ENCODE measurements at regions not wholly inside any gene's neighbourhood (a gene's known extent, or its start where the extent isn't known, plus 50 kb on each side); places are given as distances from the start of the nearest gene placed in this dataset.

- TF ChIP-seq CTCF (conservative IDR thresholded peaks at IDR 0.05; ENCODE audit: low read depth, low read length): no peak
- no peak for DNase-seq (ENCODE audit: low read depth)
- no peak overlapping the region for H3K4me3 ChIP-seq (ENCODE audit: low read depth, low read length)
Measured at GRCh38 chr19:28285078-28285477, 927.9 kb downstream of the UQCRFS1 start.

GRCh38 chr19:28284389-28284788 lies 928.6 kb downstream of the UQCRFS1 start:
- TF ChIP-seq CTCF (conservative IDR thresholded peaks at IDR 0.05; ENCODE audit: low read depth, low read length): no peak
- DNase-seq (ENCODE audit: low read depth): no peak
- H3K4me3 ChIP-seq (ENCODE audit: low read depth, low read length): no peak overlapping the region

- TF ChIP-seq CTCF (conservative IDR thresholded peaks at IDR 0.05; ENCODE audit: low read depth, low read length): no peak
- no peak overlapping the region for H3K4me3 ChIP-seq (ENCODE audit: low read depth, low read length)
- DNase-seq (ENCODE audit: low read depth): no peak
Measured at GRCh38 chr19:28283592-28283991, 929.4 kb downstream of the UQCRFS1 start.

GRCh38 chr19:28281676-28282075 lies 931.3 kb downstream of the UQCRFS1 start:
- DNase-seq (ENCODE audit: low read depth): no peak
- TF ChIP-seq CTCF (conservative IDR thresholded peaks at IDR 0.05; ENCODE audit: low read depth, low read length): no peak
- no peak overlapping the region for H3K4me3 ChIP-seq (ENCODE audit: low read depth, low read length)

GRCh38 chr19:28264556-28264955 lies 948.4 kb downstream of the UQCRFS1 start:
- H3K4me3 ChIP-seq (ENCODE audit: low read depth, low read length): no peak overlapping the region
- no peak for TF ChIP-seq CTCF (conservative IDR thresholded peaks at IDR 0.05; ENCODE audit: low read depth, low read length)
- DNase-seq (ENCODE audit: low read depth): no peak

GRCh38 chr19:28258829-28259228 lies 954.1 kb downstream of the UQCRFS1 start:
- TF ChIP-seq CTCF (conservative IDR thresholded peaks at IDR 0.05; ENCODE audit: low read depth, low read length): no peak
- no peak for DNase-seq (ENCODE audit: low read depth)
- H3K4me3 ChIP-seq (ENCODE audit: low read depth, low read length): no peak overlapping the region

- no peak for TF ChIP-seq CTCF (conservative IDR thresholded peaks at IDR 0.05; ENCODE audit: low read depth, low read length)
- no peak overlapping the region for H3K4me3 ChIP-seq (ENCODE audit: low read depth, low read length)
- DNase-seq (ENCODE audit: low read depth): no peak
Measured at GRCh38 chr19:28257396-28257795, 955.6 kb downstream of the UQCRFS1 start.

Data from choroid plexus epithelial cell (primary cell).